ENCODE measurements at regions not wholly inside any gene's neighbourhood (a gene's known extent, or its start where the extent isn't known, plus 50 kb on each side); places are given as distances from the start of the nearest gene placed in this dataset.

DNA sequence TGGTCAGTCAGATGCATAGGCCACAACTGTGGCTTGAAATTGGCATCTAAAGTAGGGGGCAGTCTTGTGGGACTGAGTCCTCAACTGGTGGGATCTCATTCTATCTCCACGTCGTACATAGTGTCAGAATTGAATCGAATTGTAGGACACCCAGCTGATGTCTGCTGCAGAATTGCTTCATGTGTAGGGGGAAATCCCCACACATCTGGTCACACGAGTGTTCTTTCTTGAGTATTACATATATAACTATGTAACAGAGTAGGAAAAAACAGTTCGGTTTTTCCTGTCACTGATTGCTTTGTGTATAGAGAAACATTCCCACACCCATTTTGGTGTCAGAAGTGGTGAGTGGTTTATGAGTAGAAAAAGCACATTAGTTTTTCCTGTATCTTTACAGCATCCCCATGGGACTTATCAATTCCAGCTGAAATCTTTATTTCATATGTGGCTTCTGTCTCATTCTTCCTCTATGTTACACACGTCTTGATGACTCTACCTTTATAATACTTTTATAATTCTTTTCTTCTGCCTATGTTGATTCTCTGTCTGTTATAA, 79.4 kb upstream of the PCGF5 start:
- TF ChIP-seq, protein P1, sequence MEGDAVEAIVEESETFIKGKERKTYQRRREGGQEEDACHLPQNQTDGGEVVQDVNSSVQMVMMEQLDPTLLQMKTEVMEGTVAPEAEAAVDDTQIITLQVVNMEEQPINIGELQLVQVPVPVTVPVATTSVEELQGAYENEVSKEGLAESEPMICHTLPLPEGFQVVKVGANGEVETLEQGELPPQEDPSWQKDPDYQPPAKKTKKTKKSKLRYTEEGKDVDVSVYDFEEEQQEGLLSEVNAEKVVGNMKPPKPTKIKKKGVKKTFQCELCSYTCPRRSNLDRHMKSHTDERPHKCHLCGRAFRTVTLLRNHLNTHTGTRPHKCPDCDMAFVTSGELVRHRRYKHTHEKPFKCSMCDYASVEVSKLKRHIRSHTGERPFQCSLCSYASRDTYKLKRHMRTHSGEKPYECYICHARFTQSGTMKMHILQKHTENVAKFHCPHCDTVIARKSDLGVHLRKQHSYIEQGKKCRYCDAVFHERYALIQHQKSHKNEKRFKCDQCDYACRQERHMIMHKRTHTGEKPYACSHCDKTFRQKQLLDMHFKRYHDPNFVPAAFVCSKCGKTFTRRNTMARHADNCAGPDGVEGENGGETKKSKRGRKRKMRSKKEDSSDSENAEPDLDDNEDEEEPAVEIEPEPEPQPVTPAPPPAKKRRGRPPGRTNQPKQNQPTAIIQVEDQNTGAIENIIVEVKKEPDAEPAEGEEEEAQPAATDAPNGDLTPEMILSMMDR (IDR thresholded peaks at IDR 0.05; ENCODE audit: extremely low read depth, missing control alignments), result no peak
- no peak for DNase-seq (ENCODE audit: low spot score)

DNA sequence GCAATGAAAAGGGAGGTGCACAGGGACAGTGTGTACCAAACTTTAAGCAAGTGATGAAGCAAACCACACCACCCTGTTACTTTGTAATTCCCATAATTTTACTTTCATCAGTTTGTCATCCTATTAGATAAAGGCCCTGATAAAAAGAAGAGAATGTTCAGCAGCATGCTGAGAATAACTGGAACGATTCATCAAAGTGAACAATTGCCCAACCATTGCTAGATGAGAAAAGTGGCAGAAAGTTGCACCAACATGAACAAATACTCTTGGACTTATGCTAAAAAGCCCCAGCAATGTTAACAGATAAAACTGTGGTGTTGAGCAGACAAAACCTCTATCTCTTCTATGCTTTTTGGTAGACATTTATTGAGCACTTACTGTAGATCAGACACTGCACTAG, 75.5 kb upstream of the PCGF5 start:
- TF ChIP-seq, protein P1 (IDR thresholded peaks at IDR 0.05; ENCODE audit: extremely low read depth, missing control alignments), result no peak
- no peak for DNase-seq (ENCODE audit: low spot score)

DNA sequence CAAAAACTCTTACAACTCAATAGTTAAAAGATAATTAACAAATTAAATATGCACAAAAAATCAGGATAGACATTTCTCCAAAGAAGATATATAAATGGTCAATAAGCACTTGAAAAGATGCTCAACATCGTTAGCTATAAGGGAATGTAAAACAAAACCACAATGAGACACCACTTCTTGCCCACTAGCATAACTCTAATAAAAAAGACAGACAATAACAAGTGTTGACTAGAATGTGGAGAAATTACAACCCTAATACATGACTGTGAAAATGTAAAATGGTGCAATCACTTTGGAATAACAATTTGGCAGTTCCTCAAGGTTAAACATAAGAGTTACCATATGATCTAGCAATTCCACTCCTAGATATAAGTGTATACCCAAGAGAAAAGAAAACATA, 74.3 kb upstream of the PCGF5 start:
- TF ChIP-seq, protein P1 (IDR thresholded peaks at IDR 0.05; ENCODE audit: extremely low read depth, missing control alignments), result no peak
- no peak for DNase-seq (ENCODE audit: low spot score)

DNA sequence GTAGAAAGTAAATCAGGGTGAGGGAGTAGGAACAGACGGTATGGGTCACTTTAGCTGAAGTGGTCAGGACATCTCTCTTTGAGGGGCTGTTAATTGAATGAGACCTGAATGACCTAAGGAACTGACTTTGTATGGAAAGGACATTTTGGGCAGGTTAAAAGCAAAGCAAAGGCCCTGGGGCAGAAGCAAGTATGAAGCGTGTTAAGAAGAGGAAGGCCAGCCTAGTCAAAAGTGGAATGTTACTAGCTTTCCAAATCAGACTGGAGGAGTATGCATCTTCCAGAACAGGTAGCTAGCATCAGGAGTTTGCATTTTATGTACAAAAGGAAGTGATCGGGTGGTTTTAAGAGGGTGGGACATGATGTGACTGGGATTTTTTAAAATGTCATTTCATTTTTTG, 70.9 kb upstream of the PCGF5 start:
- TF ChIP-seq, protein P1 (IDR thresholded peaks at IDR 0.05; ENCODE audit: extremely low read depth, missing control alignments), result no peak
- no peak for DNase-seq (ENCODE audit: low spot score)

DNA sequence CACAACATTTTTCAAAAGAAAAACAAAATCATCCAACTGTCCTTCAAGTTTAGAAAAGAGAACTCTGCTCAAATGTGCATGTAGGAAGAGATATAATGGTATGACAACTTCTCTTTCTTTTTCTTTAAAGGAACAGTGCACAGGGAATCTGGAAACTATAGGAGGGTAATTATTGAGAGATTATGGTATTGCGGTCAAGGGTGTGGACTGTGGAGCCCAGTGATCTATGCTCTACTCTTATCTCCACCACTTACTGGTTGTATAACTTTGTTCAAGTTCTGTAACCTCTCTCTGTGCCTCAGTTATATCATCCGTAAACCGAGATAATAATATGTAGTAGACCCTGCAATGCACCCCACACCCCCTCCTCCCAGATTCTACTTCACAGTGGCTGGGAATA, 69.8 kb upstream of the PCGF5 start:
- no peak for DNase-seq (ENCODE audit: low spot score)
- TF ChIP-seq, protein P1 (IDR thresholded peaks at IDR 0.05; ENCODE audit: extremely low read depth, missing control alignments), result no peak

DNA sequence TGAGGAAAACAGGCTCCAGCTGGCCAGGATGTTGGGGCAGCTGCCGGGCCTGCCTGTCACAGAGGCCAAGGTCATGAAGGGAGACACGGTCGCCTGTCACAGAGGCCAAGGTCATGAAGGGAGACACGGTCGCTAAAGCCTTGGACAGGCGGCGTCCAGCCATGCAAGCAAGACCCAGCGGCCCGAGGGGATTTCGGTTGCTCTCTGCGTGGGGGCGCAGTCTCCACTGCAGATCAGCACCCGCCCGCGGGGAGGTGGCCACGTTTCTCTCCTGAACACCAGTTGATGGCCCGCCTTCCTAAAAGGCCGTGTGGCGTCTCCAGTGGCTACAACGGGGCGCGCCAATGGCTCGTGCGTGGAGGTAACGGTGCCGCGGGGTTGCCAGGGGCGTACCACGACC, 67.0 kb upstream of the PCGF5 start:
- TF ChIP-seq, protein P1 (IDR thresholded peaks at IDR 0.05; ENCODE audit: extremely low read depth, missing control alignments), result no peak
- no peak for DNase-seq (ENCODE audit: low spot score)

DNA sequence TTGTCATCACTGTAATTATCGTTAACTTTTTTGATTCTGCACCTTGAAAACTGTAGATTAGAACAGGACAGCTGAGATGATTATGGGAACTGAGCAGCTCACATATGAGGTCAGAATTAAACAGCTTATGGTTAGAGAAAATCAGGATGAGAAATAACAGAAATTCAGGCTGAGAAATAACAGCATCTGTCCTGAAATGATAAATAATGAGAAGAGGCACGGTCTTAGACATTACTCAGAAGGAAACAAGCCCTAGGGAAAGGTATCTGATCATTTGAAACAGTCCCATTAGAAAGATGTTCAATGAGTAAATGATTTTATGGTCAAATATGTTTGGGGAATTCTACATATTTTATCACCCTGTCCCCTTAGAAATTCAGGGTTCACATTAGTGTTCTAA, 65.6 kb upstream of the PCGF5 start:
- DNase-seq (ENCODE audit: low spot score), result no peak
- TF ChIP-seq, protein P1 (IDR thresholded peaks at IDR 0.05; ENCODE audit: extremely low read depth, missing control alignments), result no peak
